Common myeloid progenitor, CD34-positive (primary cell): ENCODE measurements at regions not wholly inside any gene's neighbourhood (a gene's known extent, or its start where the extent isn't known, plus 50 kb on each side); places are given as distances from the start of the nearest gene placed in this dataset.

Experiments
- CTCF ChIA-PET: fragments of 350-600 bp; sonication (Branson Sonifier 250); formaldehyde crosslinking; loops from one replicate; lab custom pipeline; 2021; ENCODE audit warnings: antibody characterized with exemption; lab: Charles Lee
- POLR2A ChIA-PET: fragments of 350-600 bp; sonication (Branson Sonifier 250); formaldehyde crosslinking; loops from one replicate; lab custom pipeline; 2021; ENCODE audit warnings: antibody characterized with exemption; lab: Charles Lee
- DNase-seq, 3 donors: peaks; one replicate each; pipeline versions ENCODE4 v3.0.0 to v3.0.0-alpha.2; 2013
- H3K27ac ChIP-seq, 2 experiments: 1 replicate in 1 of 2; 2 replicates in 1 of 2; pipeline ENCODE4 v1.7.0; 2013; ENCODE audit warnings: inconsistent platforms in 2 of 2, low read length in 2 of 2, mild to moderate bottlenecking in 2 of 2, low read depth in 1 of 2, moderate library complexity in 1 of 2; ENCODE audit not compliant: severe bottlenecking in 2 of 2, insufficient read depth in 1 of 2, poor library complexity in 1 of 2
- H3K27me3 ChIP-seq, 5 experiments: replicated peaks in 2 of 5; 1 replicate in 3 of 5; 2 replicates in 2 of 5; pipeline versions ENCODE4 v1.6.1 to v1.7.0; 2013; ENCODE audit warnings: low read length in 4 of 5, mild to moderate bottlenecking in 2 of 5, moderate library complexity in 2 of 5, inconsistent platforms in 1 of 5; ENCODE audit not compliant: insufficient read depth in 5 of 5, control insufficient read depth in 4 of 5
- H3K36me3 ChIP-seq, 4 experiments: 1 replicate in 2 of 4; 2 replicates in 2 of 4; pipeline versions ENCODE4 v1.6.1 to v1.7.0; 2013; ENCODE audit warnings: low read length in 3 of 4, control low read depth in 1 of 4, mild to moderate bottlenecking in 1 of 4; ENCODE audit not compliant: control insufficient read depth in 4 of 4, insufficient read depth in 4 of 4
- H3K4me1 ChIP-seq, 4 experiments: 1 replicate in 3 of 4; 2 replicates in 1 of 4; pipeline versions ENCODE4 v1.6.1 to v1.7.1; 2013; ENCODE audit warnings: low read length in 3 of 4, mild to moderate bottlenecking in 3 of 4, control low read depth in 1 of 4, inconsistent platforms in 1 of 4, moderate library complexity in 1 of 4; ENCODE audit not compliant: control insufficient read depth in 4 of 4, insufficient read depth in 4 of 4; ENCODE audit errors: control extremely low read depth in 1 of 4
- H3K4me3 ChIP-seq, 7 experiments: 1 replicate in 4 of 7; 2 replicates in 3 of 7; pipeline versions ENCODE4 v1.5.1 to v1.7.0; 2013; ENCODE audit warnings: mild to moderate bottlenecking in 7 of 7, low read length in 6 of 7, moderate library complexity in 6 of 7, inconsistent platforms in 2 of 7, low read depth in 2 of 7, control low read depth in 1 of 7; ENCODE audit not compliant: insufficient read depth in 4 of 7, control insufficient read depth in 1 of 7; ENCODE audit errors: extremely low read depth in 1 of 7
- H3K9me3 ChIP-seq, 5 experiments: 1 replicate in 4 of 5; 2 replicates in 1 of 5; pipeline versions ENCODE4 v1.6.1 to v1.7.1; 2013; ENCODE audit warnings: low read length in 4 of 5, mild to moderate bottlenecking in 2 of 5, inconsistent platforms in 1 of 5, low read depth in 1 of 5, moderate library complexity in 1 of 5; ENCODE audit not compliant: control insufficient read depth in 4 of 5, insufficient read depth in 2 of 5; ENCODE audit errors: control extremely low read depth in 1 of 5
- WGBS: methylation state at CpG from one replicate; pipeline ENCODE4 v1.1.5; 2013; ENCODE audit not compliant: insufficient coverage; 5-methylcytosine and 5-hydroxymethylcytosine counted together

DNA sequence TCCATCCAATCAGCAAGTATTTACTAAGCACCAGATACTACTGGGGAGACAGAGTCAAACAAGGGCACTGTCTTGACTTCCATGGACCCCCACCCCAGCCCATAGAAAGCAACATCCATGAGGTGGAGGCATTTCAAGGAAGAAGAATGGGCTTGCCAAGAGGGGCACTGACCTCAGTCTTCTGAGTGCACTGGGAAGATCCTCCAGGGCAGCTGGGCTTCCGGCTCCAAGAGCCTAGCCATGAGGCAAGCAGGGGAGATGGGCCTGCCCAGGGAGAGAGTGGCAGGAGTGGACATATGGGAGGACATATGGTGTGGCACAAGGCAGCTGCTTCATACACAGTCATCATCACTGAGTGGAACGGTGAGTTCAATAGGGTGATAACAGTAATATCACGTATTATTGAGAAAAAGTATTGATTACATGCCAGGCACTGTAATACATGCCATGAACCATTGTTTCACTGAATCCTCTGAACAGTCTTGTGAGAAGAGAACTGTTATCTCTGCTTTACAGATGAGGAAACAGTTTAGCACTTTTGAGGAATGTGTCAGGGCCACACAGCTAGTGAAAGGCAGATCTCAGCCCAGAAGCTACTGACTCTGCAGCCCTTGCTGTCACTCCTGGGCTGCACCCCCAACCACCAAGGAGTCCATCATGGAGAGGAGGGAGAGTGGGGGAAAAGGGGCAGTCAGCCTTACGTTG, 331.7 kb upstream of the ZMIZ1 start:
- POLR2A ChIA-PET, result no interaction called here

DNA sequence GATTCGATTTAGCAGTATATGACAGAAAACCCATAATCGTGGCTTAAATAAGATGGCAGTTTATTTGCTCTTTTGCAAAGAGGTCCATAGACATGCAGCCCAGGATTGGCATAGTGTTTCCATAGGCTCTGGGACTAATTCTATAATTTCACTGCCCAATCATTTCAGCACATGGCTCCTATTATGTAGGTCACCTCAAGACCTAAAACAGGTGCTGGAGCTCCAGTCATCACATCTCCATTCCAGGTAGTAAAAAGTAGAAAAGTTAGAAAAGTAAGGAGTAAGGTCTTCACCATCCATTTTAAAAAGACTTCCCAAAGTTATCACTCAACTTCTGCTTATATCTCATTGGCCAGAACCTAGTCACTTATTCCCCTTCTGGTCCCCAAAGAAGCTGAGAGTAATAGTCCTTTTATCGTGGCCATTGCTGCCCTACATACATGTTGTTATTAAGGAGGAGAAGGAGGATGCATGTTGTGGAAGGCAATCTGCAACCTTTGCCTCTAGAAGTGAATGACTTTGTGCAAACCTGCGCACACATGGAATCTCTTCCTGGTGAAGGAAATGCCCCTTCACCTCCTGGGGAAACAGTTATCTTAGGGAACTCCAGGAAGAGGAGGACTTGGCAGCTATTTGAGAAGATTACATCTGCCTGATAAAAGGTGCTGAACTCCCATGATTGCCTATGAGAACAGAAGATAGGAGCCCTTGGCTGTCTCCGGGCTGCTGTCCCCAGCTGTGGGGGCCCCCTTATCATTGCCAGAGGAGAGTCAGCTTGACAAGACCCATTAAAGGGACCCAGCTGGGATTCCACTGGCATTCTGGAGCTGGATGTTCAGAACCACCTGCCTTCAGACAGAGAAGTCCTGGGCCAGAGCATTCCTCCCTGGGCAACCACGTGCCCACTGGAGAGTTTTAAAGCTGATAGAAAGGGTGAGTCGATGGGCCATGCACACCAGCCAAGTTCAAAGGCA, 330.6 kb upstream of the ZMIZ1 start:
- Histone ChIP-seq H3K4me1 (peaks cover 10 to 37% (median 22%) of the 10 kb centered on the region in 4 experiments), H3K27me3 (no peaks in the 10 kb centered on the region), H3K4me3 (no peak overlapping the region), H3K36me3 (no peaks in the 10 kb centered on the region), H3K9me3 (no peaks in the 10 kb centered on the region), H3K27ac (no peak overlapping the region)
- 98% methylated on average over 6 of the region's 7 CpGs for WGBS
- ChIA-PET POLR2A (no interaction called here), CTCF (no interaction called here)
- DNase-seq, result no peak

More for the DNA sequence above, 331.7 kb upstream of the ZMIZ1 start:
- Histone ChIP-seq H3K27ac (no peak overlapping the region), H3K36me3 (no peaks in the 10 kb centered on the region), H3K9me3 (no peaks in the 10 kb centered on the region), H3K4me3 (no peak overlapping the region), H3K27me3 (no peaks in the 10 kb centered on the region), H3K4me1 (peaks cover 6 to 34% (median 11%) of the 10 kb centered on the region in 4 experiments)
- DNase-seq, result no peak
- CTCF ChIA-PET, result no interaction called here
- 93% methylated on average over 4 of the region's 4 CpGs for WGBS

DNA sequence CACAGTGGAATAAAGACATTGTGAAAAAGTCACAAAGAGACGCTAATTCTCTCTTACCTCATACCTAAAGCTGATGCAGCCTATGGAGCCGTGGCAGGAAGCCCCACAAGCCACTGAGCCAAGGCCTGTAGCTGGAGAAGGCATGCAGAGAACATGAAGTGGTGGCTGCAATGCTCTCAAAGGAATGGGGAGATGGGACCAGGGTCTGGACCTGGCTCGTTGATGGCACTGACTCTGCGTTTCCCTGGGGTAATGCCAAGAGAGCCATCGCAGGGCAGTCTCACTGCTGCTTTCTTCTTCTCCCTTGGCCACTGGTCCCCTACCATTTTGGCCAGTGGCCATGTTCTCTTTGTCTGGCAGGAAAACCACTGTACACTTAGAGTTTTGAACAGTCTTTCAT, 329.9 kb upstream of the ZMIZ1 start:
- ChIA-PET POLR2A (no interaction called here), CTCF (no interaction called here)
- Histone ChIP-seq H3K4me1 (peaks cover 10 to 41% (median 29%) of the 10 kb centered on the region in 4 experiments), H3K27ac (no peak overlapping the region), H3K27me3 (no peaks in the 10 kb centered on the region), H3K9me3 (no peaks in the 10 kb centered on the region), H3K36me3 (no peaks in the 10 kb centered on the region), H3K4me3 (no peak overlapping the region)
- DNase-seq, result no peak
- WGBS, result 97% methylated on average over 5 of the region's 5 CpGs

DNA sequence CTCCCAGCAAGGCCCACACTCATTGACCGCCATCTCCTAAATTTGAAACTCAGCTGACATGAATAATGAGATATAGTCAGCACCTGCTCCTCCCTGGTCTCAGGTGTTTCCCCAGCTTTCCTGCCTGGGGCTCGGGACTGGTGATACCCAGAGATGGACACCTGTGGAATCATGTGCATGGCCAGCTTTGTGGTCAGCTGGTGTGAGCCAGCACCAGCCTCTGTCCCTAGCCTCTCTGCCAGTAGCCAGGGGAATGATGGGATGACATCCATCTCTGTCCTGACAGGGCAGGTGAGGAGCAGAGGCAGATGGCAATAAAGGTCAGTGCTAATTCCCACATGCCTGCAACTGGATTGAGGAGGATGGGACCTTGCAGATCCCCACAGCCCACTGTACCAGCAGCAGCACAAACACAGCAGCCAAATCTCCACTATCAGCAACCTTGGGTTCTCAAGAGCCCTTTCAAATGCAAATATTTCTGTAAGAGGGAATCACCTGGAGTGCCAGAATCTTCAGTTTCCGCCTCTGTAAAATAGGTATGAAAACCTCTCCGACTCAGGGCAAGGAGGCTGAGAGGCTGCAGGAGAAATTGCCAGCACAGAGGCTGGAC, 329.2 kb upstream of the ZMIZ1 start:
- Histone ChIP-seq H3K4me3 (no peak overlapping the region), H3K27me3 (no peaks in the 10 kb centered on the region), H3K27ac (no peak overlapping the region), H3K4me1 (peaks cover 13 to 46% (median 36%) of the 10 kb centered on the region in 4 experiments), H3K36me3 (no peaks in the 10 kb centered on the region), H3K9me3 (no peaks in the 10 kb centered on the region)
- no peak for DNase-seq
- 95% methylated on average over 4 of the region's 4 CpGs for WGBS
- ChIA-PET CTCF (no interaction called here), POLR2A (no interaction called here)

DNA sequence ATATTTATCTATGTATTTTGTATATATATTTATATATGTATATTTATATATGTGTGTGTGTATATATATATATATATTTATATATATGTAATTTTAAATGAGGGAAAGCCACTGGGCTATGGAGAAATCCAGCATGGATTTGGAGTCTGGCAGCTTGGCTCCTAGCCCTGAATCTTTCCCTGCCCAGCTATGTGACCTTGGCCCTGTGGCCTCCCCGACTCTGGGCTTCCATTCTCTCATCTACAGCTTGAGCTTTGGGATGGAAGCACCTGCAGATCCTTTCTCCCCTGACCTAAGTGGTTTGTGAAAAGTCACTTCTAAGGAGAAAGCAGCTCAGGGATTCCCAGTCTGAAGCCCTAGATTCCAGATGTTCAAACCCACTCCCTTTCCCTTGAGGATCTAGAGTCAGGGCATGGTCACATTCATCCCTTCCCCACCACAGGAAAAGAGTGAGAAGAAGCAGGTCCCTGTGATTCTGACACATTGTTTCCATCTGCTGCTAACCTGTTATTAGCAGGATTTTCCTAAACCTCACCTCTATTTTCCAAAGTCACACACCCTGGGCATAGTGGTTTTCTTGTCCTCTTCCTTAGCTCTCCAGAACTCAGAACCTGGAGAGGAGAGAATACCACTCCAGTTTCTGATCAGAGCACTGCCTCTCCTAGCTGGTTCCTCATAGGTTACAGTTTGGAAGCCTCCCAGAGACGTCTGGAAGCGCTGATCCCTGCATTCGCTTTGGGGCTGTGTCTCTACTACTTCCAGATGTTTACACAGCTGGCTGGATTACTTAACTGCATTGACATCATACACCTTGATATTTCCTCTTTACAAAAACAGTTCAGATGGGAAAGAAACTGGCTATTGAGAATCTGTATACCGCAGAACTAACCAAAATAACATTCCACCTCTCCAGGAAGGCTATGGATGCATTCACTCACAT, 327.5 kb upstream of the ZMIZ1 start:
- ChIA-PET CTCF (interaction anchor here (1.5 kb wide), 1 partner anchor 12 kb away, joined by 4 read pairs; no protein-coding TSS in a partner anchor), POLR2A (interaction anchor here (0.6 kb wide), 1 partner anchor 428 kb away, joined by 3 read pairs; no protein-coding TSS in a partner anchor)
- no peak for DNase-seq
- Histone ChIP-seq H3K9me3 (no peaks in the 10 kb centered on the region), H3K4me3 (no peak overlapping the region), H3K27ac (no peak overlapping the region), H3K36me3 (no peaks in the 10 kb centered on the region), H3K4me1 (peaks cover 13 to 62% (median 47%) of the 10 kb centered on the region in 4 experiments), H3K27me3 (no peaks in the 10 kb centered on the region)
- WGBS, result 45% methylated on average over 5 of the region's 5 CpGs

DNA sequence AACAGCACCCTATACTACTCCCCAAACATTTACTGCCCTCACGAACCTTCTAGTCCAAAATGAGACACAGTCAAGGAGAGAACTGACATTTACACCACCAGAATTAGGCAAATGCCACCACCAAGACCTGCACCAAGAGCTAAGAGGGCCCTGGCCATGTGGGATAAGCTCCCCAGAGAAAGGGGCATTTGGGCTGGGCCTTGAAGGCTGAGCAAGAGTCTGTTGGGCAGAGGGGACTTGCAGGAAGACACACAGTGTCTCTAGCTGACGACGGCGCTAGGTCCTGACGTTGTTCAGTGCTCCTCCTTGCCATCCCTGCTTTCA, 326.4 kb upstream of the ZMIZ1 start:
- Histone ChIP-seq H3K4me3 (peak overlapping the region in 1 of 7 experiments; percentile 16), H3K9me3 (no peaks in the 10 kb centered on the region), H3K4me1 (peaks cover 13 to 62% (median 47%) of the 10 kb centered on the region in 4 experiments), H3K36me3 (no peaks in the 10 kb centered on the region), H3K27me3 (peaks cover 0 to 1% (median 0%) of the 10 kb centered on the region in 5 experiments), H3K27ac (no peak overlapping the region)
- no peak for DNase-seq
- ChIA-PET POLR2A (no interaction called here), CTCF (interaction anchor here (1.6 kb wide), 1 partner anchor 16 kb away, joined by 3 read pairs; no protein-coding TSS in a partner anchor)
- WGBS, result 97% methylated on average over 5 of the region's 5 CpGs
